ENCODE measurements at regions not wholly inside any gene's neighbourhood (a gene's known extent, or its start where the extent isn't known, plus 50 kb on each side); places are given as distances from the start of the nearest gene placed in this dataset.
A peak's percentile ranks its signal among the peaks of the same experiment; 100 is the strongest.

GRCh38 chr4:59091146-59092142 is 1981.3 kb upstream of the IGFBP7 start:
- no peaks in the 10 kb centered on the region for H3K36me3 ChIP-seq
- H3K27ac ChIP-seq, result no peak overlapping the region
- no peak overlapping the region for H3K4me3 ChIP-seq
- 77 to 82% methylated on average over 6 to 8 of the region's 12 CpGs for WGBS, 2 donors
- H3K27me3 ChIP-seq, result no peaks in the 10 kb centered on the region
- peak in 1 of 2 donors; percentile 12 for DNase-seq
- no peaks in the 10 kb centered on the region for H3K4me1 ChIP-seq
- TF ChIP-seq, protein P1, sequence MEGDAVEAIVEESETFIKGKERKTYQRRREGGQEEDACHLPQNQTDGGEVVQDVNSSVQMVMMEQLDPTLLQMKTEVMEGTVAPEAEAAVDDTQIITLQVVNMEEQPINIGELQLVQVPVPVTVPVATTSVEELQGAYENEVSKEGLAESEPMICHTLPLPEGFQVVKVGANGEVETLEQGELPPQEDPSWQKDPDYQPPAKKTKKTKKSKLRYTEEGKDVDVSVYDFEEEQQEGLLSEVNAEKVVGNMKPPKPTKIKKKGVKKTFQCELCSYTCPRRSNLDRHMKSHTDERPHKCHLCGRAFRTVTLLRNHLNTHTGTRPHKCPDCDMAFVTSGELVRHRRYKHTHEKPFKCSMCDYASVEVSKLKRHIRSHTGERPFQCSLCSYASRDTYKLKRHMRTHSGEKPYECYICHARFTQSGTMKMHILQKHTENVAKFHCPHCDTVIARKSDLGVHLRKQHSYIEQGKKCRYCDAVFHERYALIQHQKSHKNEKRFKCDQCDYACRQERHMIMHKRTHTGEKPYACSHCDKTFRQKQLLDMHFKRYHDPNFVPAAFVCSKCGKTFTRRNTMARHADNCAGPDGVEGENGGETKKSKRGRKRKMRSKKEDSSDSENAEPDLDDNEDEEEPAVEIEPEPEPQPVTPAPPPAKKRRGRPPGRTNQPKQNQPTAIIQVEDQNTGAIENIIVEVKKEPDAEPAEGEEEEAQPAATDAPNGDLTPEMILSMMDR (IDR thresholded peaks at IDR 0.05), result no peak
- TF ChIP-seq POLR2A (IDR thresholded peaks at IDR 0.05) (no peak), EP300 (IDR thresholded peaks at IDR 0.05) (no peak), POLR2AphosphoS5 (IDR thresholded peaks at IDR 0.05) (no peak)
- ATAC-seq (ENCODE audit: low FRiP score in 2 of 2), result no peak
- H3K9me3 ChIP-seq, result no peaks in the 10 kb centered on the region

DNA sequence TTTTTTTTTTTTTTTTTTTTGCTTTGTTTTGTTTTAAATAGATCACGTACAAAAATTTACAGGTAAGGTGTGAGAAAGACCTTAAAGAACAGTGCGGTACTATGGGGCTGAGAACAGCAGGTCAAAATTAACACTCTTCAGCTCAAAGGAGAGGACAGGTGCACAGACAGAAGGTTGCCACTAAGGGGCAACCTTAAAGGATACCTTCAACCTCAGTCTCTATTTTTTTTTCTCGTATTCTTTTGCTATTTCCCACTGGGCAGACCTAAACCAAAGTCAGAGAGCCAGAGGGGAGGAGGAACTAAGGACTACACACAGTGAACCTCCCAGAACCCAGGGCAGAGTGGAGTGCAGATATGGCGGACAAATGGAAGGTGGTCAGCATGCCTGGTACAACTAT is 1984.3 kb upstream of the IGFBP7 start:
- DNase-seq (no peak), ATAC-seq (ENCODE audit: low FRiP score in 2 of 2) (no peak)
- TF ChIP-seq, protein P1 (IDR thresholded peaks at IDR 0.05), result no peak
- TF ChIP-seq EP300 (IDR thresholded peaks at IDR 0.05) (no peak), POLR2A (IDR thresholded peaks at IDR 0.05) (no peak), POLR2AphosphoS5 (IDR thresholded peaks at IDR 0.05) (no peak)
- Histone ChIP-seq H3K27ac (no peak overlapping the region), H3K36me3 (no peaks in the 10 kb centered on the region), H3K4me1 (no peaks in the 10 kb centered on the region), H3K9me3 (no peaks in the 10 kb centered on the region), H3K4me3 (no peak overlapping the region), H3K27me3 (no peaks in the 10 kb centered on the region)
- WGBS, 2 donors, result 79 to 84% methylated on average over 4 of the region's 4 CpGs

- Histone ChIP-seq H3K9me3 (no peaks in the 10 kb centered on the region), H3K36me3 (no peaks in the 10 kb centered on the region), H3K27me3 (no peaks in the 10 kb centered on the region), H3K4me3 (no peak overlapping the region), H3K27ac (no peak overlapping the region), H3K4me1 (no peaks in the 10 kb centered on the region)
- DNase-seq (no peak), ATAC-seq (ENCODE audit: low FRiP score in 2 of 2) (no peak)
- no peak for TF ChIP-seq POLR2AphosphoS5 (IDR thresholded peaks at IDR 0.05)
- TF ChIP-seq, protein P1 (IDR thresholded peaks at IDR 0.05), result no peak
- TF ChIP-seq POLR2A (IDR thresholded peaks at IDR 0.05), result no peak
- TF ChIP-seq EP300 (IDR thresholded peaks at IDR 0.05), result no peak
- whole genome bisulfite sequencing, 2 donors, result 83 to 90% methylated on average over 2 of the region's 2 CpGs
Observed at GRCh38 chr4:59102311-59102710, 1992.1 kb upstream of the IGFBP7 start.

DNA sequence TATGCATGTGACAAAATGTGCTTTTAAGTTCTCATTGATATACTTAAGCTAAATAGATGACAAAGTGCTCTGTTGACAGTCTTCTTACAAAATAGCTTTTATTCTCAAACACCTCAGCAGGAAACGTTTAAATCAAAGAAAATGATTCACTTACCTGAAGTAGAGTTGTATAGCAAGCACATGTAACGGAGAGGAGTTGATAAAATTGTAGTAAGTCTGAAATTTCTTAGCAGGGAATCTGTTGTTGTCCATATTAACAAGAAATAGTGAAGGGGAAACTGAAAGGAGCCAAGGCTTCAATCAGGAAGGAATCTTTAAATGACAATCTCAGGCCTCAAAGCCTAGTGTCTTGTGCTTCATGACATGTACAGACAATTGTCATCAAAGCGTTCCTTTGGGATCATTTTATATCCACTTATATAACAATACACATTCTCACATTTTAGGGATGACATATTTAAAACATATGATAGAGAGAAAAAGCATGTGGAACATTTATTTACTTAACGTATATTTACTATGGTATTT is 2010.2 kb upstream of the IGFBP7 start:
- no peaks in the 10 kb centered on the region for H3K36me3 ChIP-seq
- H3K27ac ChIP-seq, result no peak overlapping the region
- H3K4me1 ChIP-seq, result no peaks in the 10 kb centered on the region
- DNase-seq, result no peak
- no peak overlapping the region for H3K4me3 ChIP-seq
- H3K27me3 ChIP-seq, result no peaks in the 10 kb centered on the region
- 55 to 60% methylated on average over 4 of the region's 4 CpGs for WGBS, 2 donors
- no peaks in the 10 kb centered on the region for H3K9me3 ChIP-seq
- no peak for ATAC-seq (ENCODE audit: low FRiP score in 2 of 2)
- TF ChIP-seq, protein P1 (IDR thresholded peaks at IDR 0.05), result no peak
- TF ChIP-seq EP300 (IDR thresholded peaks at IDR 0.05), result no peak

All from upper lobe of left lung (tissue), 6 donors.